ENCODE measurements at regions not wholly inside any gene's neighbourhood (a gene's known extent, or its start where the extent isn't known, plus 50 kb on each side); places are given as distances from the start of the nearest gene placed in this dataset.

GRCh38 chr6:84422380-84422968 is 195.0 kb upstream of the CEP162 start:
- H3K36me3 ChIP-seq (ENCODE audit: insufficient read depth): no peaks in the 10 kb centered on the region
- peaks cover 2% of the 10 kb centered on the region for H3K27me3 Mint-ChIP-seq (ENCODE audit: insufficient read depth, low read depth, poor library complexity)
- H3K27ac Mint-ChIP-seq: peak overlapping the region; percentile 88; the same call in 1 of the 2 replicates
- DNase-seq (ENCODE audit: low spot score) (peak; percentile 83), ATAC-seq (peak; percentile 98)
- TF ChIP-seq CTCF (conservative IDR thresholded peaks at IDR 0.05; ENCODE audit: low read depth in 2 of 2): peak; percentile 95 to 97
- no peak for TF ChIP-seq ZNF331 (CRISPR knock-in tag; IDR thresholded peaks at IDR 0.05; ENCODE audit: low read depth)
- H3K4me1 ChIP-seq (ENCODE audit: insufficient read depth): peaks cover 39% of the 10 kb centered on the region
- H3K9me3 Mint-ChIP-seq: no peaks in the 10 kb centered on the region
- H3K36me3 Mint-ChIP-seq (ENCODE audit: low read depth): no peaks in the 10 kb centered on the region
- no peaks in the 10 kb centered on the region for H4K20me1 ChIP-seq (replicated peaks; ENCODE audit: insufficient read depth)
- H3F3A ChIP-seq (replicated peaks; ENCODE audit: low read depth): no peaks in the 10 kb centered on the region
- H3K27ac ChIP-seq (ENCODE audit: low read depth): no peak overlapping the region
- H3K9me2 ChIP-seq (ENCODE audit: insufficient read depth): no peaks in the 10 kb centered on the region
- no peak overlapping the region for H3K4me3 Mint-ChIP-seq
- peaks cover 23% of the 10 kb centered on the region; the same call in 2 of the 3 replicates for H3K4me1 Mint-ChIP-seq
- no peak overlapping the region for H3K4me3 ChIP-seq
- H3K79me2 ChIP-seq (replicated peaks; ENCODE audit: insufficient read depth): no peaks in the 10 kb centered on the region
- peak overlapping the region; percentile 7; the same call in 1 of the 2 replicates for H3K4me2 ChIP-seq
- H2AFZ ChIP-seq: peak overlapping the region; percentile 74; the same call in 1 of the 2 replicates
- H3K27me3 ChIP-seq (ENCODE audit: insufficient read depth): no peaks in the 10 kb centered on the region

- H3K36me3 Mint-ChIP-seq (ENCODE audit: low read depth): no peaks in the 10 kb centered on the region
- peaks cover 20% of the 10 kb centered on the region; the same call in 2 of the 3 replicates for H3K4me1 Mint-ChIP-seq
- no peak overlapping the region for H3K27ac ChIP-seq (ENCODE audit: low read depth)
- H3K4me3 ChIP-seq: no peak overlapping the region
- no peak for ATAC-seq
- no peaks in the 10 kb centered on the region for H3K9me3 Mint-ChIP-seq
- H3K27me3 Mint-ChIP-seq (ENCODE audit: insufficient read depth, low read depth, poor library complexity): no peaks in the 10 kb centered on the region
- H3K27me3 ChIP-seq (ENCODE audit: insufficient read depth): no peaks in the 10 kb centered on the region
- no peaks in the 10 kb centered on the region for H3F3A ChIP-seq (replicated peaks; ENCODE audit: low read depth)
- H3K36me3 ChIP-seq (ENCODE audit: insufficient read depth): no peaks in the 10 kb centered on the region
- no peak overlapping the region for H3K27ac Mint-ChIP-seq
- H3K4me3 Mint-ChIP-seq: no peak overlapping the region
- no peaks in the 10 kb centered on the region for H3K79me2 ChIP-seq (replicated peaks; ENCODE audit: insufficient read depth)
- no peak for DNase-seq (ENCODE audit: low spot score)
- peaks cover 29% of the 10 kb centered on the region for H3K4me1 ChIP-seq (ENCODE audit: insufficient read depth)
- H4K20me1 ChIP-seq (replicated peaks; ENCODE audit: insufficient read depth): no peaks in the 10 kb centered on the region
- H3K4me2 ChIP-seq: no peak overlapping the region
- H2AFZ ChIP-seq: no peak overlapping the region
- no peaks in the 10 kb centered on the region for H3K9me2 ChIP-seq (ENCODE audit: insufficient read depth)
- TF ChIP-seq ZNF462 (CRISPR knock-in tag; IDR thresholded peaks at IDR 0.05): no peak
- no peak for TF ChIP-seq EZH2phosphoT487 (IDR thresholded peaks at IDR 0.05; ENCODE audit: unreplicated experiment)
- TF ChIP-seq ETS1 (IDR thresholded peaks at IDR 0.05): no peak
- no peak for TF ChIP-seq NANOG (IDR thresholded peaks at IDR 0.05; ENCODE audit: borderline replicate concordance)
- TF ChIP-seq EZH2 (IDR thresholded peaks at IDR 0.05; ENCODE audit: low read depth, unreplicated experiment): no peak
- no peak for TF ChIP-seq ZNF114 (CRISPR knock-in tag; IDR thresholded peaks at IDR 0.05)
- TF ChIP-seq POLR2AphosphoS5 (IDR thresholded peaks at IDR 0.05; ENCODE audit: low read depth): no peak
- no peak for TF ChIP-seq CREB1 (CRISPR knock-in tag; IDR thresholded peaks at IDR 0.05; ENCODE audit: low read depth)
- TF ChIP-seq JUNB (IDR thresholded peaks at IDR 0.05; ENCODE audit: unreplicated experiment): no peak
Measured at GRCh38 chr6:84421031-84421430, 193.6 kb upstream of the CEP162 start.
